ENCODE measurements at regions not wholly inside any gene's neighbourhood (a gene's known extent, or its start where the extent isn't known, plus 50 kb on each side); places are given as distances from the start of the nearest gene placed in this dataset.

DNA sequence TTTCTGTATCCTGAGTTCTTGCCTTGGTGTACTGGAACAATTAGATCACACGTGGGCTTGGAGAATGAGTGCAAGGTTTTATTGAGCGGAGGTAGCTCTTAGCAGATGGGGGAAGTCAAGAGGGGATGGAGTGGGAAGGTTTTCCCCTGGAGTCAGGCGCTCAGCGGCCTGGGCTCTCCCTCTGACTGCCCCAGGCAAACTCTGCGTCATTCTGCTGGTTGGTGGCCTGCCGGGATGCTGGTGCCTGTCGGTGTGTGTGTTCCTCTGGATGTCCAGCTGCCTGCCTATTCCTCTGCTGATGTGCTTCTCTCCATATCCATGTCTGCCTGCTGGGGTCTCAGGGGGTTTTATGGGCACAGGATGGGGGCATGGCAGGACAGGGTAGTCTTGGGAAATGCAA is 111.0 kb downstream of the TRIB2 start:
- TF ChIP-seq, protein P1, sequence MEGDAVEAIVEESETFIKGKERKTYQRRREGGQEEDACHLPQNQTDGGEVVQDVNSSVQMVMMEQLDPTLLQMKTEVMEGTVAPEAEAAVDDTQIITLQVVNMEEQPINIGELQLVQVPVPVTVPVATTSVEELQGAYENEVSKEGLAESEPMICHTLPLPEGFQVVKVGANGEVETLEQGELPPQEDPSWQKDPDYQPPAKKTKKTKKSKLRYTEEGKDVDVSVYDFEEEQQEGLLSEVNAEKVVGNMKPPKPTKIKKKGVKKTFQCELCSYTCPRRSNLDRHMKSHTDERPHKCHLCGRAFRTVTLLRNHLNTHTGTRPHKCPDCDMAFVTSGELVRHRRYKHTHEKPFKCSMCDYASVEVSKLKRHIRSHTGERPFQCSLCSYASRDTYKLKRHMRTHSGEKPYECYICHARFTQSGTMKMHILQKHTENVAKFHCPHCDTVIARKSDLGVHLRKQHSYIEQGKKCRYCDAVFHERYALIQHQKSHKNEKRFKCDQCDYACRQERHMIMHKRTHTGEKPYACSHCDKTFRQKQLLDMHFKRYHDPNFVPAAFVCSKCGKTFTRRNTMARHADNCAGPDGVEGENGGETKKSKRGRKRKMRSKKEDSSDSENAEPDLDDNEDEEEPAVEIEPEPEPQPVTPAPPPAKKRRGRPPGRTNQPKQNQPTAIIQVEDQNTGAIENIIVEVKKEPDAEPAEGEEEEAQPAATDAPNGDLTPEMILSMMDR (IDR thresholded peaks at IDR 0.05), result no peak
- TF ChIP-seq POLR2A (IDR thresholded peaks at IDR 0.05), result no peak

All from suprapubic skin (tissue), 3 donors.